ENCODE measurements at regions not wholly inside any gene's neighbourhood (a gene's known extent, or its start where the extent isn't known, plus 50 kb on each side); places are given as distances from the start of the nearest gene placed in this dataset.

DNA sequence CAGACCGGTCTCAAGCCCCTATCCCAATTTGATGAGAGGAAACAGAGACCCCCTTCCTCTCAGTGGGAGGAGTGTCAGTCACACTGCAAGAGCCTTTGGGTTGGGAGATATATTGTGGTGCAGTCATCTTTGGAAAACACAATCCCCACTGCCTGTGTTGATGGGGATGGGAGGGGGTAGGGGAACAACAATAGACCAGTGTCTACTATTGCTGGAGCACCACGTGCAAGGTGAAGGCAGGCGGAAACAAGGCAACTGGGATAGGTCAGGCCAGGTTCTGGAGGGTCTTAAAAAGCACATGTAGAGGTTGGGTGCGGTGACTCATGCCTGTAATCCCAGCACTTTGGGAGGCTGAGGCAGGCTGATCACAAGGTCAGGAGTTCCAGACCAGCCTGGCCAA, 127.9 kb downstream of the ZFP36L2 start:
- Histone ChIP-seq H3K4me3 (no peak overlapping the region), H3K36me3 (ENCODE audit: control insufficient read depth in 2 of 2, insufficient read depth in 2 of 2, low read length in 1 of 2) (no peaks in the 10 kb centered on the region), H3K4me2 (ENCODE audit: control insufficient read depth, insufficient read depth) (no peak overlapping the region), H3K9me3 (replicated peaks; ENCODE audit: control insufficient read depth, insufficient read depth, low read length) (no peaks in the 10 kb centered on the region; the same call in 2 of the 3 replicates), H3K27ac (ENCODE audit: control insufficient read depth, insufficient read depth) (no peak overlapping the region), H3K79me2 (ENCODE audit: control insufficient read depth, insufficient read depth, low read length) (no peaks in the 10 kb centered on the region), H3K4me1 (ENCODE audit: control insufficient read depth, insufficient read depth, low read length) (no peaks in the 10 kb centered on the region), H3K27me3 (replicated peaks in 1 of 2; ENCODE audit: control insufficient read depth in 2 of 2, insufficient read depth in 2 of 2, low read length in 1 of 2) (no peaks in the 10 kb centered on the region), H3K9ac (ENCODE audit: control insufficient read depth, insufficient read depth, low read length) (no peak overlapping the region), H4K20me1 (ENCODE audit: control insufficient read depth, insufficient read depth) (no peaks in the 10 kb centered on the region), H2AFZ (ENCODE audit: control insufficient read depth, low read depth, low read length) (no peak overlapping the region)
- BruUV-seq (replicated peaks), result no TSS peak
- POLR2A ChIA-PET, result no interaction called here
- intact Hi-C loops (cut with micrococcal nuclease; ENCODE audit: unreplicated experiment) (no loop called here), in situ Hi-C loops (cut with MboI) (no loop called here)
- ATAC-seq, result no peak
- SMC1A ChIA-PET (ENCODE audit: uncharacterized antibody, unreplicated experiment), result interaction anchor here (0.8 kb wide), 1 partner anchor 10 kb away, joined by 4 read pairs; no protein-coding TSS in a partner anchor
- TF ChIP-seq RELA (IDR thresholded peaks at IDR 0.05; ENCODE audit: borderline replicate concordance, partially characterized antibody) (no peak), JUND (IDR thresholded peaks at IDR 0.05; ENCODE audit: low read depth, low read length) (no peak), CHD4 (IDR thresholded peaks at IDR 0.05) (no peak), KLF5 (IDR thresholded peaks at IDR 0.05; ENCODE audit: partially characterized antibody) (no peak), NFIC (IDR thresholded peaks at IDR 0.05; ENCODE audit: low read depth, low read length) (no peak), BHLHE40 (IDR thresholded peaks at IDR 0.05; ENCODE audit: borderline replicate concordance in 1 of 2, low read depth in 2 of 2, low read length in 1 of 2) (no peak)
- TF ChIP-seq, protein P1, sequence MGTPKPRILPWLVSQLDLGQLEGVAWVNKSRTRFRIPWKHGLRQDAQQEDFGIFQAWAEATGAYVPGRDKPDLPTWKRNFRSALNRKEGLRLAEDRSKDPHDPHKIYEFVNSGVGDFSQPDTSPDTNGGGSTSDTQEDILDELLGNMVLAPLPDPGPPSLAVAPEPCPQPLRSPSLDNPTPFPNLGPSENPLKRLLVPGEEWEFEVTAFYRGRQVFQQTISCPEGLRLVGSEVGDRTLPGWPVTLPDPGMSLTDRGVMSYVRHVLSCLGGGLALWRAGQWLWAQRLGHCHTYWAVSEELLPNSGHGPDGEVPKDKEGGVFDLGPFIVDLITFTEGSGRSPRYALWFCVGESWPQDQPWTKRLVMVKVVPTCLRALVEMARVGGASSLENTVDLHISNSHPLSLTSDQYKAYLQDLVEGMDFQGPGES (IDR thresholded peaks at IDR 0.05), result no peak
- TF ChIP-seq, protein P2, sequence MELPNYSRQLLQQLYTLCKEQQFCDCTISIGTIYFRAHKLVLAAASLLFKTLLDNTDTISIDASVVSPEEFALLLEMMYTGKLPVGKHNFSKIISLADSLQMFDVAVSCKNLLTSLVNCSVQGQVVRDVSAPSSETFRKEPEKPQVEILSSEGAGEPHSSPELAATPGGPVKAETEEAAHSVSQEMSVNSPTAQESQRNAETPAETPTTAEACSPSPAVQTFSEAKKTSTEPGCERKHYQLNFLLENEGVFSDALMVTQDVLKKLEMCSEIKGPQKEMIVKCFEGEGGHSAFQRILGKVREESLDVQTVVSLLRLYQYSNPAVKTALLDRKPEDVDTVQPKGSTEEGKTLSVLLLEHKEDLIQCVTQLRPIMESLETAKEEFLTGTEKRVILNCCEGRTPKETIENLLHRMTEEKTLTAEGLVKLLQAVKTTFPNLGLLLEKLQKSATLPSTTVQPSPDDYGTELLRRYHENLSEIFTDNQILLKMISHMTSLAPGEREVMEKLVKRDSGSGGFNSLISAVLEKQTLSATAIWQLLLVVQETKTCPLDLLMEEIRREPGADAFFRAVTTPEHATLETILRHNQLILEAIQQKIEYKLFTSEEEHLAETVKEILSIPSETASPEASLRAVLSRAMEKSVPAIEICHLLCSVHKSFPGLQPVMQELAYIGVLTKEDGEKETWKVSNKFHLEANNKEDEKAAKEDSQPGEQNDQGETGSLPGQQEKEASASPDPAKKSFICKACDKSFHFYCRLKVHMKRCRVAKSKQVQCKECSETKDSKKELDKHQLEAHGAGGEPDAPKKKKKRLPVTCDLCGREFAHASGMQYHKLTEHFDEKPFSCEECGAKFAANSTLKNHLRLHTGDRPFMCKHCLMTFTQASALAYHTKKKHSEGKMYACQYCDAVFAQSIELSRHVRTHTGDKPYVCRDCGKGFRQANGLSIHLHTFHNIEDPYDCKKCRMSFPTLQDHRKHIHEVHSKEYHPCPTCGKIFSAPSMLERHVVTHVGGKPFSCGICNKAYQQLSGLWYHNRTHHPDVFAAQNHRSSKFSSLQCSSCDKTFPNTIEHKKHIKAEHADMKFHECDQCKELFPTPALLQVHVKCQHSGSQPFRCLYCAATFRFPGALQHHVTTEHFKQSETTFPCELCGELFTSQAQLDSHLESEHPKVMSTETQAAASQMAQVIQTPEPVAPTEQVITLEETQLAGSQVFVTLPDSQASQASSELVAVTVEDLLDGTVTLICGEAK (IDR thresholded peaks at IDR 0.05; ENCODE audit: borderline replicate concordance), result no peak
- TF ChIP-seq, protein P3, sequence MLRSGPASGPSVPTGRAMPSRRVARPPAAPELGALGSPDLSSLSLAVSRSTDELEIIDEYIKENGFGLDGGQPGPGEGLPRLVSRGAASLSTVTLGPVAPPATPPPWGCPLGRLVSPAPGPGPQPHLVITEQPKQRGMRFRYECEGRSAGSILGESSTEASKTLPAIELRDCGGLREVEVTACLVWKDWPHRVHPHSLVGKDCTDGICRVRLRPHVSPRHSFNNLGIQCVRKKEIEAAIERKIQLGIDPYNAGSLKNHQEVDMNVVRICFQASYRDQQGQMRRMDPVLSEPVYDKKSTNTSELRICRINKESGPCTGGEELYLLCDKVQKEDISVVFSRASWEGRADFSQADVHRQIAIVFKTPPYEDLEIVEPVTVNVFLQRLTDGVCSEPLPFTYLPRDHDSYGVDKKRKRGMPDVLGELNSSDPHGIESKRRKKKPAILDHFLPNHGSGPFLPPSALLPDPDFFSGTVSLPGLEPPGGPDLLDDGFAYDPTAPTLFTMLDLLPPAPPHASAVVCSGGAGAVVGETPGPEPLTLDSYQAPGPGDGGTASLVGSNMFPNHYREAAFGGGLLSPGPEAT (IDR thresholded peaks at IDR 0.05; ENCODE audit: low read depth), result no peak
- TF ChIP-seq, protein P4, sequence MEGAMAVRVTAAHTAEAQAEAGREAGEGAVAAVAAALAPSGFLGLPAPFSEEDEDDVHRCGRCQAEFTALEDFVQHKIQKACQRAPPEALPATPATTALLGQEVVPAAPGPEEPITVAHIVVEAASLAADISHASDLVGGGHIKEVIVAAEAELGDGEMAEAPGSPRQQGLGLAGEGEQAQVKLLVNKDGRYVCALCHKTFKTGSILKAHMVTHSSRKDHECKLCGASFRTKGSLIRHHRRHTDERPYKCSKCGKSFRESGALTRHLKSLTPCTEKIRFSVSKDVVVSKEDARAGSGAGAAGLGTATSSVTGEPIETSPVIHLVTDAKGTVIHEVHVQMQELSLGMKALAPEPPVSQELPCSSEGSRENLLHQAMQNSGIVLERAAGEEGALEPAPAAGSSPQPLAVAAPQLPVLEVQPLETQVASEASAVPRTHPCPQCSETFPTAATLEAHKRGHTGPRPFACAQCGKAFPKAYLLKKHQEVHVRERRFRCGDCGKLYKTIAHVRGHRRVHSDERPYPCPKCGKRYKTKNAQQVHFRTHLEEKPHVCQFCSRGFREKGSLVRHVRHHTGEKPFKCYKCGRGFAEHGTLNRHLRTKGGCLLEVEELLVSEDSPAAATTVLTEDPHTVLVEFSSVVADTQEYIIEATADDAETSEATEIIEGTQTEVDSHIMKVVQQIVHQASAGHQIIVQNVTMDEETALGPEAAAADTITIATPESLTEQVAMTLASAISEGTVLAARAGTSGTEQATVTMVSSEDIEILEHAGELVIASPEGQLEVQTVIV (IDR thresholded peaks at IDR 0.05; ENCODE audit: borderline replicate concordance, partially characterized antibody), result no peak
- DNase-seq (ENCODE audit: low read depth, low spot score), result no peak
- RAD21 ChIA-PET (ENCODE audit: unreplicated experiment), result no interaction called here
- CTCF ChIA-PET, result interaction anchor here (0.9 to 1.2 kb wide), 2 partner anchors 74 to 124 kb away, joined by 3 read pairs; no protein-coding TSS in a partner anchor
- no peak for FAIRE-seq
- WGBS (ENCODE audit: insufficient coverage, insufficient replicate concordance, low lambda C conversion rate, missing lambda C conversion rate), result 46% methylated on average over 4 of the region's 4 CpGs
